Activated CD4-positive, alpha-beta T cell treated with anti-CD3 and anti-CD28 coated beads for 36 hours (primary cell): ENCODE measurements at regions not wholly inside any gene's neighbourhood (a gene's known extent, or its start where the extent isn't known, plus 50 kb on each side); places are given as distances from the start of the nearest gene placed in this dataset.

Experiments
- ATAC-seq: fragments of 200-7000 bp; cut with Tn5 transposase; one replicate; pipeline ENCODE4 v1.10.0; 2021; ENCODE audit warnings: mild to moderate bottlenecking, moderate library complexity
- CTCF ChIA-PET: fragments of 350-600 bp; sonication (Branson Sonifier 250); formaldehyde crosslinking; loops from one replicate; lab custom pipeline; 2021; ENCODE audit warnings: antibody characterized with exemption; lab: Charles Lee
- POLR2A ChIA-PET: fragments of 350-600 bp; sonication (Branson Sonifier 250); formaldehyde crosslinking; loops from one replicate; lab custom pipeline; 2021; ENCODE audit warnings: antibody characterized with exemption, inconsistent platforms; lab: Charles Lee
- DNase-seq: peaks from one replicate; pipeline ENCODE4 v3.0.0-alpha.2; 2020
- H3K27ac Mint-ChIP-seq: one replicate; pipeline ENCODE4 v1.8.0; 2021; ENCODE audit warnings: mixed read lengths
- H3K27me3 Mint-ChIP-seq: one replicate; pipeline ENCODE4 v1.8.0; 2021; ENCODE audit warnings: mixed read lengths
- H3K36me3 Mint-ChIP-seq: one replicate; pipeline ENCODE4 v1.8.0; 2021; ENCODE audit warnings: low read depth, mixed read lengths
- H3K4me1 Mint-ChIP-seq: one replicate; pipeline ENCODE4 v1.8.0; 2021; ENCODE audit warnings: mixed read lengths
- H3K4me3 Mint-ChIP-seq: one replicate; pipeline ENCODE4 v1.8.0; 2021; ENCODE audit warnings: mild to moderate bottlenecking, moderate library complexity, mixed read lengths
- H3K9me3 Mint-ChIP-seq: one replicate; pipeline ENCODE4 v1.8.0; 2021; ENCODE audit warnings: low read depth, mixed read lengths
- intact Hi-C, 2 experiments: fragments of 100-400 bp; cut with DNase I in 1 of 2; cut with micrococcal nuclease in 1 of 2; formaldehyde crosslinking; loops; one replicate each; pipeline versions ENCODE4 v1.14.2 to v1.15.1; 2022 to 2024; cut with DNase I, micrococcal nuclease

DNA sequence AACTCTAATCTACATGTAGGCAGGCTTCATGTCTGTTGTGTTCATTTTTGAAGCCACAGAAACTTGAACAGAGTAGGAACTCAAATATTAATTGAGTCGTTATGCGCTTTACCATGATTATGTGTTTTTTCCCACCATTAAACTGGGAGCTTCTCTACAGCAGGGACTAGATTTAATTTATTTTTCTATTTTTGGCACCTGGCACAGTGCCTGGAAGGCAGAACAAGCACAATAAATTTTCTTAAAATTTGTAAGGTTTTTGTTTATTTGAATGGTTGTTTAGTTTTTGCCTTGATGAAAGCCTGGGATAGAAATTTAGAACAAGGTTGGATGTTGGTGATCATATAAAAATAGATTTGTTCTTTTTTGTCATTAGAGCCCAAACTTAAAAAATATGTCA is 221.7 kb upstream of the PLEKHG7 start:
- Mint-ChIP-seq H3K27me3 (no peaks in the 10 kb centered on the region), H3K4me1 (peaks cover 20% of the 10 kb centered on the region), H3K27ac (no peak overlapping the region), H3K9me3 (no peaks in the 10 kb centered on the region), H3K4me3 (no peak overlapping the region), H3K36me3 (no peaks in the 10 kb centered on the region)
- ChIA-PET CTCF (interaction anchor here (0.6 to 0.8 kb wide), 2 partner anchors 210 to 236 kb away, joined by 3 read pairs; no protein-coding TSS in a partner anchor), POLR2A (no interaction called here)
- DNase-seq, result no peak
- ATAC-seq, result no peak
- intact Hi-C loops, result no loop called here

DNA sequence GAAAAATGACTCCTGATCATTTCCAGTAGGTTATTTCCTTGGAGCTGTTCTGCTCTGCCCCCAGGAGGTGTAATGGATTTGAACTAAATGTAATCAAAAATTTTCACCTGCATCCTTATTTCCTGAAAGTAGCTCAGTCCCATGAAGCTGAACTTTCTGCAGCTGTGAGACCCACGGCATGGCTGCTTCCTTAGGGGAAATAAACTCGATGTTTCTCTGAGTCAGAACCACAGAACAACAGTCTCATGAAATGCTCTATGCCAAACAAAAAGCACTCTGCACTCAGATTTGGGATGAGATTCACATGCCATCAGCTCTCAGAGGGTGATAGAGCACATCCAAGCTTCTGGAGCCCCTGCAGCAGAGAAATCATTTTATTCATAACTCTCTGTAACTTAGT is 224.1 kb upstream of the PLEKHG7 start:
- intact Hi-C loops, result no loop called here
- no peak for DNase-seq
- Mint-ChIP-seq H3K27ac (no peak overlapping the region), H3K27me3 (no peaks in the 10 kb centered on the region), H3K9me3 (no peaks in the 10 kb centered on the region), H3K4me1 (peaks cover 9% of the 10 kb centered on the region), H3K4me3 (no peak overlapping the region), H3K36me3 (no peaks in the 10 kb centered on the region)
- CTCF ChIA-PET, result interaction anchor here (0.6 to 1.4 kb wide), 5 partner anchors 9 to 162 kb away, joined by 3 to 4 read pairs (median 3); no protein-coding TSS in a partner anchor
- no peak for ATAC-seq
- POLR2A ChIA-PET, result no interaction called here

DNA sequence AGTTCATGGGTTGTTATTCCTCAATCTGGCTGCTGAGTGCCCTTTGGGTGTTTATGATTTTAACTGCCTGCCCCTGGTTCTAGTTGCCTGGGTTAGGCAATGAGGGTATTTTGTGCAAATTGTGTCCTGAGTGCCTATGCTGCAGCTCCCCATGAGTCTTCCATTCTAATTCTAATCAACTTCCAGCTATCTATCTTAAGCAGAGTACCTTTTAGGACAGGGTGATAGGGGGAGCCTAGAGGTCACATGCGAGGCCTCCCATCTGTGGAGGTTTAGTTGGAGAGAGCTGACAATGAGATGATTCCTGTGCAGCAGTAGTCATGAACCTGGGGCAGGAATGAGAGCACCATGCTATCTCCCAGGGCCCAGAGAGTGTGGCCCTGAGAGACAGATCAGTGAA is 225.9 kb upstream of the PLEKHG7 start:
- peaks cover 9% of the 10 kb centered on the region for H3K4me1 Mint-ChIP-seq
- H3K9me3 Mint-ChIP-seq, result no peaks in the 10 kb centered on the region
- H3K4me3 Mint-ChIP-seq, result no peak overlapping the region
- intact Hi-C loops, result no loop called here
- H3K27ac Mint-ChIP-seq, result no peak overlapping the region
- no peaks in the 10 kb centered on the region for H3K27me3 Mint-ChIP-seq
- no peaks in the 10 kb centered on the region for H3K36me3 Mint-ChIP-seq
- ChIA-PET CTCF (interaction anchor here (1.2 to 2.2 kb wide), 2 partner anchors 8 to 30 kb away, joined by 3 to 5 read pairs; no protein-coding TSS in a partner anchor), POLR2A (no interaction called here)
- ATAC-seq (no peak), DNase-seq (no peak)

DNA sequence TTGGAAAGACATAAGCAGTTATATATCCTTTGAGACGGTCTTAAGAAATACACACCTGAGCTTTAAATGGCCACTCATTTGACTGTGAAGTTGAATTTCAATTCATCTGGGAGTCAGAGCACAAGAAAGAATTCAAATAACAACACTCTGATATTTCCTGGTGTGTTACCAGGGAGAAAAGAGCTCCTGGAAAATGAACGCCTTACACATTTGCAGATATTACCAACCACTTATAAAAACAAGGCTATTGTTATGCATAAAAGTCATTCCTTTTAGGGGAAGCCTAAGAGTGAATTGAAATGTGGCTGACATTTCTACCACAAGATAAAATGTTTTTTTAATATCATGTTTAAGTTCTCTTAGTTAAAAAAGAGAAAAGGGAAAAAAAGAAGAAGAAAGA is 229.2 kb upstream of the PLEKHG7 start:
- Mint-ChIP-seq H3K4me1 (peaks cover 31% of the 10 kb centered on the region), H3K27me3 (no peaks in the 10 kb centered on the region), H3K9me3 (no peaks in the 10 kb centered on the region), H3K4me3 (no peak overlapping the region), H3K27ac (no peak overlapping the region), H3K36me3 (no peaks in the 10 kb centered on the region)
- no peak for ATAC-seq
- ChIA-PET POLR2A (no interaction called here), CTCF (interaction anchor here (0.7 to 0.8 kb wide), 2 partner anchors 48 to 64 kb away, joined by 3 read pairs; no protein-coding TSS in a partner anchor)
- intact Hi-C loops, result no loop called here
- DNase-seq, result no peak

DNA sequence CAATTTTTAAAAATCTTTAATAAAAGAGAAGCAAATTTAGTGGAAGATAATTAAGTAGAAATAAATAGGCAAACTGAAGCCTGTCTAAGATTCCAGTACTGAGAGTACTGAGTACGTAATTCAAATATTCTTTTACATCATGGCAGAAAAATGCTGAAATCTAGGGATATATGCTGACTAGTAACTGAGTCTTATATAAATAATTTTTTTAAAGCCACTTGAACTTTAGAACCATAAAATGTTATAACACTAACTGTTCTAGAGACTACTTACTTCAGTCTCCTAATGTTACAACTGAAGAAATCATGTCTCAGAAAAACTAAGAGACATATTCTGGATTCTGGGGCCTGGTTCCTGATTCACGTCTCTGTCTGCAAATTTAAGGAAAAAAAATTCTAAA is 230.6 kb upstream of the PLEKHG7 start:
- no peak for ATAC-seq
- DNase-seq, result no peak
- no peak overlapping the region for H3K4me3 Mint-ChIP-seq
- H3K36me3 Mint-ChIP-seq, result no peaks in the 10 kb centered on the region
- H3K27ac Mint-ChIP-seq, result no peak overlapping the region
- H3K27me3 Mint-ChIP-seq, result no peaks in the 10 kb centered on the region
- H3K9me3 Mint-ChIP-seq, result no peaks in the 10 kb centered on the region
- intact Hi-C loops, result no loop called here
- H3K4me1 Mint-ChIP-seq, result peaks cover 43% of the 10 kb centered on the region
- POLR2A ChIA-PET, result no interaction called here
- CTCF ChIA-PET, result no interaction called here

DNA sequence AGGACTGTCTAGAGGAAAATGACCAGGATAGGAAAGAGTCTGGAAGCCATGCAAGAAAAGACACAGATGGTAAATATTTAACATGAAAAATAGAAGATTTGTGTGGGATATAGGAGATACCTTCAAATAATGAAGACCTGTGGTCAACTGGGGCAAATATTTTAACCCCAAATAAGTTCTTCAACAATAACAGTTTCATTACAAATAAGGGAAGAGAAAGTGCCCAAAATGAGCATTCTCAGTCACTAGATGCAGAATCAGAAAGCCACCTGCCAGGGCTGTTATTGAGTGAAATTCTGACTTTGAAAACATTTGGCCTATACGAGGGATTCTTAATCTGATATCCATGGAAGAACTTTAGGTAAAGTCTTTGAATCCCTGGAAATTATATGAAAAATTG is 231.2 kb upstream of the PLEKHG7 start:
- CTCF ChIA-PET, result no interaction called here
- Mint-ChIP-seq H3K4me1 (peaks cover 47% of the 10 kb centered on the region), H3K9me3 (no peaks in the 10 kb centered on the region), H3K4me3 (no peak overlapping the region), H3K27me3 (no peaks in the 10 kb centered on the region), H3K27ac (peak overlapping the region; percentile 13), H3K36me3 (no peaks in the 10 kb centered on the region)
- ATAC-seq, result no peak
- POLR2A ChIA-PET, result no interaction called here
- intact Hi-C loops, result loop anchor here in 1 of 2 experiments (2.0 kb wide), 1 partner anchor 253 kb away; no protein-coding TSS in a partner anchor
- no peak for DNase-seq

DNA sequence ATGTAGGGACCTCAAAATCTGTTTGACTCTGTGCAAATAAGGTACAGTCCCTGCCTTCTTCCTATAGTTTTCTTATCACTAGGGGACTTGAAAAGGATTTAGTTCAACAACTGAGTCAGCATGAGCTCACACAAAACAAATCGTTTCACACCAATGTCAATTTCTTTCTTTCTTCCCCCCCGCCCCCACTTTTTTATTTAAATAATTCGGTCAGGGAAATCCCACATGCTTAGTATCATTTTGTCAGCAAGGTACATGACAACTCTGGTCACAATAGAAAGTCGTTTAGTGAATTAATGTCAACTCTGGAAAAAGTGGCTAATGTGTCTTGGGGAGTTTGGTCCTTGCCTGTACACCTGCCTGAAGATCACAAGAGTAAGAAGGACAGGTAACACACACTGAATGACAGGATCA is 232.2 kb upstream of the PLEKHG7 start:
- Mint-ChIP-seq H3K36me3 (no peaks in the 10 kb centered on the region), H3K27ac (peak overlapping the region; percentile 85), H3K27me3 (no peaks in the 10 kb centered on the region), H3K4me3 (peak overlapping the region; percentile 17), H3K9me3 (no peaks in the 10 kb centered on the region), H3K4me1 (peaks cover 47% of the 10 kb centered on the region)
- POLR2A ChIA-PET, result interaction anchor here (0.6 to 1.2 kb wide), 2 partner anchors 32 to 325 kb away, joined by 4 to 6 read pairs; partner anchors contain the start of gene BTG1
- peak; percentile 96 for ATAC-seq
- CTCF ChIA-PET, result interaction anchor here (0.6 to 1.9 kb wide), 2 partner anchors 31 to 484 kb away, joined by 3 to 9 read pairs; no protein-coding TSS in a partner anchor
- intact Hi-C loops, result loop anchor here (1.0 to 2.0 kb wide), 8 partner anchors 35 to 659 kb away; no protein-coding TSS in a partner anchor
- DNase-seq, result peak; percentile 65

DNA sequence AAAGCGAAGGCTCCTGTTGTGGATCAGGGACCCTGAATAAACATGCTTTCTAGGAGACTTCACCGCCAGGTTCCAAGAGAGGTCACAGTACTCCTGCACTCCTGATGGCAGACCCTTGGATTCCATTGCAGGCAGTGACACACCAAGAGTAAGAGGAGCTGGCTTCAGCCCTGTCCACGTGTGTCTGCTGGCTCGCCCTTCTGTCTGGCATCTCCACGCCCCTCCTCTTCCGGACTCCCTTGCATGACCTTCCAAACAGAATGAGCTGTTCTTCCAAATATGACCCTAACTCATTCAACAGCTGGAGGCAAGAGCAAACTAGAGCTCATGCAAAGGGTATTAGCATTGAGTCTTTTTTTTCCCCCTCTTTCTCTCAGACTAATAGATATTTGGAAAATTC is 233.0 kb upstream of the PLEKHG7 start:
- Mint-ChIP-seq H3K27ac (peak overlapping the region; percentile 85), H3K9me3 (no peaks in the 10 kb centered on the region), H3K4me3 (no peak overlapping the region), H3K36me3 (no peaks in the 10 kb centered on the region), H3K27me3 (no peaks in the 10 kb centered on the region), H3K4me1 (peaks cover 48% of the 10 kb centered on the region)
- no peak for ATAC-seq
- ChIA-PET POLR2A (interaction anchor here (1.2 kb wide), 1 partner anchor 33 kb away, joined by 6 read pairs; no protein-coding TSS in a partner anchor), CTCF (interaction anchor here (0.6 to 1.9 kb wide), 7 partner anchors 17 to 483 kb away, joined by 3 to 9 read pairs (median 3); no protein-coding TSS in a partner anchor)
- intact Hi-C loops, result loop anchor here (1.0 to 2.0 kb wide), 8 partner anchors 35 to 659 kb away; no protein-coding TSS in a partner anchor
- DNase-seq, result no peak

DNA sequence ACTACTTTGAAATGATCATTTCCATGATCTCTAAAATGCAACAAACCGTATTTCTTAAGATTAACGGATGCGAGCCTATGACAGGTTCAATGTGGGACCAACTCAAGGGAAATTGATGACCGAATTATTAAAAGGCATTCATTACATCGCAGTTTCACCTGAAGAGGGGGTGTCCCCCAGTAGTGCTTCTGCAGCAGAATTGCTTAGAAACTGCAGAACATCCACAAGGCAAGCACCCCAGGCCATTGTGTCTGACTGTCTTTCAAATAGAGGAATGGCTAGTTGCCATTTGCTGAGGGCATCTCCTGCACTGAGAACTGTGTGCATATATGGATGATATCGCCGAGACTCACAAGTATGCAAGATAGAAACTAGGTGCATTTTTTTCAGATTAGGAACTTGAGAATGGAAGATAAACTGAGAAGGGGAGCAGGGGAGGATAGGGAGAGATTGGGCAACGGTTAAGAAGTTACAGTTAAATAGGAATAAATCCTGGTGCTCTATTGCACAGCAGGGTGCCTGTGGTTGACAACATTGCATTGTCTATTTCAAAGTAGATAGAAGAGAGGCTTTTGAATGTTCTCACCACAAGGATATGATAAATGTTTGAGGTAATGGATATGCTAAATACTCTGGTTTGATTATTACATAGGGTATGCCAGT is 234.3 kb upstream of the PLEKHG7 start:
- peak overlapping the region; percentile 4 for H3K27ac Mint-ChIP-seq
- H3K27me3 Mint-ChIP-seq, result no peaks in the 10 kb centered on the region
- CTCF ChIA-PET, result interaction anchor here (1.5 kb wide), 1 partner anchor 18 kb away, joined by 3 read pairs; no protein-coding TSS in a partner anchor
- ATAC-seq, result no peak
- no peaks in the 10 kb centered on the region for H3K36me3 Mint-ChIP-seq
- no peaks in the 10 kb centered on the region for H3K9me3 Mint-ChIP-seq
- no peak for DNase-seq
- intact Hi-C loops, result no loop called here
- H3K4me3 Mint-ChIP-seq, result no peak overlapping the region
- H3K4me1 Mint-ChIP-seq, result peaks cover 53% of the 10 kb centered on the region
- POLR2A ChIA-PET, result no interaction called here

DNA sequence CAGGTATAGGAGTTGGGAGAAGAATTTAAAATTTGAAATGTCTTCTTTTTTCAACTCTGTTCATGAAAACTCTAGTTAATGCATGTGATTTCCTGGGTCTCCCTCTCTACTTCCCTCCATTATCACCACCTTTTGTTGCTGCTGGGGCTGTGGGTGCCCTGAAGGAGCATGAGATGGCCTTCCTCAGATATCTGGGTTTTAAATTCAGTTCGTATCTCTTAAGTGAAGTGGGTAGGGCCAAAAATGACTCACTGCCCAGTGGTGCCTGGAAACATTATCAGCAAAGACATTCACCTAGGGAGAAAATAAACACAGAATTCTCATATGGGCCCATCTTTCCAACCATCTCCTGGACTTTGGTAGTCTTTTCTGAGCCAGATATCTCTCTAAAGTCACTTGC is 234.9 kb upstream of the PLEKHG7 start:
- intact Hi-C loops, result no loop called here
- Mint-ChIP-seq H3K27me3 (no peaks in the 10 kb centered on the region), H3K27ac (no peak overlapping the region), H3K9me3 (no peaks in the 10 kb centered on the region), H3K4me3 (no peak overlapping the region), H3K36me3 (no peaks in the 10 kb centered on the region), H3K4me1 (peaks cover 55% of the 10 kb centered on the region)
- POLR2A ChIA-PET, result no interaction called here
- CTCF ChIA-PET, result no interaction called here
- DNase-seq, result no peak
- ATAC-seq, result no peak

DNA sequence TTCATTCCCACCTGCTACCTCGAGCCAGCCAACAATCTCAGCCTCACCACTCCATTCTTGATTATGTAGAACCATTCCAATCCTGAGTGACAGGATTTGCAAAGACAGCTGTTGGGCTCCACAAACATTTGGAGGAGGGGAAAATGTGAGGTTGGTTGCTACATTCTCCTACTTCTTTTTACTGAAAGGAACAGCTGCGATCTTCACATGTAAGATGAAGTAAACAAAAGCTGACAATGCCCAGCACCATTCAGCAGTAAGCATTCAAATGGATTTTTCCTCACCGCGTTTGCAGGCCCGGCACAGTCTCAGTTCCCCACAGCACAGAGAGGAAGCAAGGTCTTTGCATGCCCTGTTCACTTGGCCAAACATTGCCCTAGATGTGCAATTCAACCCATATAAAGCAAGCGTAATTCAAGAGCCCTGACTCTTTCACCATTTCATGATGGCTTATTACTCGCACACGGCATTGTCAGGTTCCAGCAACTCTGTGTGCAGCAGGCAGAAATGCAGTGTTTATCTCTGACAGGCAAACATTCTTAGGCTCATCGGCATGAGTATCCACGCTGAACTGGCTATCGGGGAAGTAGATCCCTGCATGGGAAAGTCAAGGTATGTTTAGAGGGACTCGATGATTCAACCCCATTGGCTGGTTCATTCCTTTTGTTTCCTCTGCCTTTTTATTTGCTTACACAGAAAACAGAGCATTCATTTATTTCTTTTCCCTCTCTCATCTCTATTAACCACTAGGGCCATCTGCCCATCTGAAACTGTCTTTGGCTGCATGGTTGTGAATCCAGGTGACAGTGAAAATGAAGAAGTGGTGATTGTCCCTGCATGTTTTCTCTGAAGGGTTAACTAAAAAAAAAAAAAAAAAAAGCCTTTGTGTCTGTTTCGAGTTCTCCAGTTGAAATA is 236.1 kb upstream of the PLEKHG7 start:
- no peak for ATAC-seq
- Mint-ChIP-seq H3K27me3 (no peaks in the 10 kb centered on the region), H3K36me3 (no peaks in the 10 kb centered on the region), H3K27ac (no peak overlapping the region), H3K9me3 (no peaks in the 10 kb centered on the region), H3K4me3 (no peak overlapping the region), H3K4me1 (peaks cover 63% of the 10 kb centered on the region)
- intact Hi-C loops, result no loop called here
- ChIA-PET POLR2A (no interaction called here), CTCF (no interaction called here)
- no peak for DNase-seq
